ENCODE measurements at regions not wholly inside any gene's neighbourhood (a gene's known extent, or its start where the extent isn't known, plus 50 kb on each side); places are given as distances from the start of the nearest gene placed in this dataset.
"Not testable (repeated sequence)": the region's sequence is repeated elsewhere in the genome, so short reads cannot be mapped to it uniquely, and the experiment has no call there.

DNA sequence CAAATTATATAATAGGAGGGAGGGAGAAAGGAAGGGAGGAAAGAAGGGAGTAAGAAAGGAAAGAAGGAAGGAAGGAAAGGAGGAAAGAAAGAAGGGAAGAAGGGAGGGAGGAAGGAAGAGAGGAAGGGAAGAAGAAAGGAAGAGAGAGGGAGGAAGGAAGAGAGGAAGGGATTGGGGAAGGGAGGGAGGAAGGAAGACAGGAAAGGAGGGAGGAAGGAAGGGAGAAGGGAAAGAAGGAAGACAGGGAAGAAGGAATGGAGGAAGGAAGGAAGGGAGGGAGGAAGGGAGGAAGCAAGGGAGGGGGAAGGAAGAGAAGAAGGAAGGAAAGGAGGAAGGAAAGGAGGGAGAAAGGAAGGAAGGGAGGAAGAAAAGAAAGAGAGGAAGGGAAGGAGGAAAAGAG, 660.5 kb downstream of the EPM2A start:
- DNase-seq (ENCODE audit: low spot score) = no peak

DNA sequence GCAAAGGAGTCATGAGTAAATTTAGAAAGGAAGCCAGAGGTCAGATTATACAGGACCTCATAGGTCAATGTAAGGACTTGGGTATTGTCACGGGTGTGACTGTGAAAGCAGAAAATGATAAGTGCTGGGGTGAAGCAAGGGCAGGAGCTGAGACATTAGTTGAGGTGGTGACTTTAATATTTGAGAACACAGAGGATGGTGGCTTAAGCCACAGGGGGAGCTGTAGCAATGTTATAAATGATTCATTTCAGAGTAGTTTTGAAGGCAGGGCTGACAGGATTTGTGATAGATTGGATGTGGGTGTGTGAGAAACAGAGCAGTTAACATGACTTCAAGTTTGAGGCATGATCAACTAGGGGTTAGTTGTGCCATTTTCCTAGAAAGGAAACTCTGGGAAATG, 659.9 kb downstream of the EPM2A start:
- no peak for DNase-seq (ENCODE audit: low spot score)

DNA sequence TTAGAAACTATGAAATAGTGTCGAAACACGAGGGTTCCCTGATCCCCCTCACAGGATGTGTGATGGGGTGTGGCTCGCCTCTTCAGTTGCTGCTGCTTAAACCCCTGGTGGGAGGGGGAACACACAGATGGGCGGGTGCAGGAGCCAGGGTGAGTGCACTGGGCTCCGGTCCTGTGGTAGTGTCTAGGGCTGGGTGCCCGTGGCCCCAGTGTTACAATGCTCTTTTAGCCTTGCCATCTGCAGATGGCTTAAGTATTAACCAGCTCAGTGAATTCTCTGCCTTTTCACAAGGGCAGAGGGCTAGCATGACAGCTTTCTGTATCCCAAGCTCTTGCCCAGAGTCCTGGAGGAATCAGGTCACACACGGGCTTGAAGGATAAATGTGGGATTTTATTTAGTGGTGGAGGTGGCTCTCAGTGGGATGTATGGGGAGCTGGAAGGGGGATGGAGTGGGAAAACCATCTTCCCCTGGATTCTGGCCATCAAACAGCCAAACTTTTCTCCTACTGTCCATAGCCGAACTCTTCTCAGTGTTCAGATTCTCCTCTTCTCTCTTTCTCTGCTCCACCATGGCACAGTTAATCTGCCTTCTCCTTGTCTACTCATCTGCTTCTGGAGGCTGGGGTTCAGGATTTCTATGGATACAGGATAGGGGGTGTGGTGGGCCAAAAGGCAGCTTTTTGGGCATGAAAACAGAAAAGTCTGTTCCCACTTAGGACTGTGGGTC, 659.0 kb downstream of the EPM2A start:
- DNase-seq (ENCODE audit: low spot score) = no peak

DNA sequence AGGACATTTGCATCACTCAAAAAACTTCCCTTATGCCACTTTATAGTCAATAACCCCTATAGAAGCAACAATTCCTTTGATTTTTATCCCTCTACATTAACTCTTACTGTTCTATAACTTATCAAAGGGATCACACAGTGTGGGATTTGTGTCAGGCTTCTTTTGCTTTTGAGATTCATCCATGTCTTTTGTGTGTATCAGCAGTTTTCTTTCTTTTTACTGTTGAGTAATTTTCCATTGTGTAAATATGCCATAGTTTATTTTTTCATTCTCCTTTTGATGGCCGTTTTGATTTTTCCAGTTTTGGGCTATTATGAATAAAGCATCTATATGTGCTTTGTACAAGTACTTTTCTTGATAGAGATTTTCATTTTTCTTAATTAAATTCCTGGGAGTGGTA, 657.9 kb downstream of the EPM2A start:
- DNase-seq (ENCODE audit: low spot score) = no peak

DNA sequence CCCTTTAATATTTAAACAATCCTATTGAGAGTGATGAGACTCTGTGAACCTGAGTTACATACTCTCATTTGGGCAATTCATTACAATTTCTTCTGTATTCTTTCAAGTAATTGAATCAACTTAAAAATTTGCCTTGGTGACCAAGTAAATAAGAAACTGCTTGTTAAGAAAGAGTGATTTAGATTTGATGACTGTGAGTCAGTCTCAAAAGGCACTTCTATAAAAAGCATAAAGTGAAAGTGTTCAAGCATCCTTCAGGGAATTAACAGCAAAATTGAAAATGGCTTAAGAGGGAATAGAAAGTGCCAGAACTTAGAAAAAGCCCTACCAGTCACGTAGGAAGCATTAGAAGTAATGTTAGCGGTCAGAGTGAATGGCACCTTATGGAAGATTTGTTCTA, 654.7 kb downstream of the EPM2A start:
- no peak for DNase-seq (ENCODE audit: low spot score)

DNA sequence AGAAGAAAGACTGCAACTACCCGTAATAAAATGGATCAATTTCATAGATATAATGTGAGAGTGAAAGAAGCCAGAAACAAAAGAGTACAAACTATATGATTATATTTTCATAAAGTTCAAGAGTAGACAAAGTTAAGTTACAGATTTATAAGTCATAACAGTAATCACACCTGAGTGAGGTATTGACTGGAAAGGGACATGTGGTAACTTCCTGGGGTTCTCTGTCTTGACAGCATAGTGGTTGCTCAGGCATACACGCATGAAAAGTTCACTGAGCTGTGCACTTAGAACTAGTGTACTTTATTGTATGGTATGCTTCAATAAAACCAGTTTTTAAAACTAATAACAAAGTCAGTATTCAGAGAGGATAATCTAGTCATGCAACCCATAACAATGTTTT, 653.6 kb downstream of the EPM2A start:
- DNase-seq (ENCODE audit: low spot score) = no peak

DNA sequence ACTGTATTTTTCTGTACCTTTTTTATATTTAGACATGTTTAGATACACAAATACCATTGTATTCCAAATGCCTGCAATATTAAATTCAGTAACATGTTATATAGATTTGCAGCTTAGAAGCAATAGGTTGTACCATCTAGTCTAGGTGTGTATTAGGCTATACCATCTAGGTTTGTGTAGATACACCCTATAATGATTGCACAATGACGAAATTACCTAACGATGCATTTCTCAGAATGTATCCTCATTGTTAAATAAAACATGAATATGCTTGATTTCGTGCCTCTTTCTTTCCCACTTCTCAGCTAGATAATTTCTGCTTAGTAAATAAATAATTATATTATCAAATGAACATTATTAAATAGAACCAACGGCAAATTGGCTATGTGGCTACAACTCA, 653.0 kb downstream of the EPM2A start:
- DNase-seq (ENCODE audit: low spot score) = no peak

DNA sequence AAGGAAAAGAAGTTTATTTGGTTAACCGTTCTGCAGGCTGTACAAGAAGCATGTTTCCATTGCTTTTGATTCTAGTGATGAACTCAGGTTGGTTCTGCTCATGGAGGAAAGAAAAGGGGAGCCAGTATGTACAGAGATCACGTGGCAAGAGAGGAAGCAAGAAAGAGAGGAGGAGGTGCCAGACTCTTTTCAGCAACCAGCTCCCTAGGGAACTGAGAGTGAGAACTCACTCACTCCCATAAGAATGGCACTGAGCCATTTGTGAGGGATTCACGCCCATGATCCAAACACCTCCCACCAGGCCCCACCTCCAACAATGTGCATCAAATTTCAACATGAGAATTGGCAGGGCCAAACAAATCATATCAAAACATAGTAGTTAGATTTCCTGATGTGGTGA, 649.1 kb downstream of the EPM2A start:
- DNase-seq (ENCODE audit: low spot score) = no peak

DNA sequence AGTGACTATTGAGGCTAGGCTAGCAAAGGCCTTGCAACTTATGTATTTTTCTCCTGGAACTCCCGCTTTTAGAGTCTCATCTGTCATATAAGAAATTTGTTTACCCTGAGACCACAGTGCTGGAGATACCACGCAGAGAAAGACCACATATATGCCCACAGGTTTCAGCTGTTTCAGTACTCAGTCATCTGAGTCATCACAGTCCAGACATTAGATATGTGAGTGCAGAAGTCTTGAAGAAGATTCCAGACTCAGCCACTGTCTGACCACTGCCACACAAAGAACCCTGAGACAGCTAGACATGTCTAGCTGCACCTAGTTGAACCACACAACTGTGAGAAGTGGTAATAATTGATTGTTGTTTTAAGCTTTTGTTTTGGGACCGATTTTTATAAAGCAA, 648.3 kb downstream of the EPM2A start:
- no peak for DNase-seq (ENCODE audit: low spot score)

DNA sequence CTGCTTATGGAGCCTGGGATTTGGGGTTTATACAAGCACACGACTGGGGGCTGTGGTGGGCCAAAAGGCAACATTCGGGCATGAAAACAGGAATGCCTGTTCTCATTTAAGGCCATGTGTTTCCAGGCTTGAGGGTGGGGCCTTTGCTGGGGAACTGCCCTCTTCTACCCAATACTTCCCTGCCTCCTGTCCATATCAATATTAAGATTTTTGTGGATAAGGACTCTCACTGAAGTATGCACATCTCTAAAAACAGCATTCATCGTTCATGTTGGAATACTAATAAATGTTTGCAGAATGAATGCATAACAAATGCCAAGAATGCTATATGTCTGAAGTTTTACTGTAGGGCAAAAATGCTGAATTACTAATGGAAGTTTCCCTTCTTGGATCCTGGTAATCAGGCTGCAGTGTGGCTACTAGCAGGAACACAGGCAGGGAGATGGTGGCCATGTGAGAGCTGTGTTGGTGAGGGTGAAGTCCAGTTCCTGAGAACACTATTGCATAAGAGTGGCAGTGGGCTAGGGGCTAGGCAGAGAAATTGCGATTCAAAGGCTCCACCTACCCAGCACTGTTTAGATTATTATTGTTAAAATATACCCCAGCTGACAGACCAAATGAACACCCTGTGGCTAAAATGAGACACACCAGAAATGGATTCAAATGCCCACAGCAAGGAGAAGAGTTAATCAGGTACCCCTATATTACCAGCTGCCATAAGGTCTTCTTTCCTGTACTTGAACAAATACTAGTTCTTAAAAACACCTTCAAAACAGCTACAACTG, 644.3 kb downstream of the EPM2A start:
- no peak for DNase-seq (ENCODE audit: low spot score)

DNA sequence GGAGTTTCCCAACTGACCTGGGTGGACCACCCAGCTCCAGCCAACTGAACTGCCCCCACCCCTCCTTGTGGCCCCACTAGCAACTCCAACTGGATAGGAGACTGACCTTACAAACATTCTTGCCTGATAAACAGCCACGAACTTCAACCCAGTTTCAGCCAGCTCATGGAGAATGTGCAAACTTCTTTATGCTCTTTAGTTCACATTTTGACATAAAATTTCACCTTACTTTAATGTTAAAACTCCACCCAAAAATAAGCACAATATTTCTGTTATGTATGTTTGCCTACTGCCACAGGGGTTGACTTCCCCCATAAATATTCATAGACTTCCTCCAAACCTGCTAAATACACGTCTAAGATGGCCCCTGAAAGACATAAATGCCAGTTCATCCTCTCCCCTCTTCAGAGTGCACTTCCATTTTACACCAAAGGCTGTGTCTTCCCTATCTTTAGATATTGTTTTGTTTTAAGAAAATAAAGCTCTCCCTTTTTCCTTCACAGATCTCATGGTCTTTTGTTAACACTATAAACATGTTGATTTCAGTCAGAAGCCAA, 643.7 kb downstream of the EPM2A start:
- no peak for DNase-seq (ENCODE audit: low spot score)

DNA sequence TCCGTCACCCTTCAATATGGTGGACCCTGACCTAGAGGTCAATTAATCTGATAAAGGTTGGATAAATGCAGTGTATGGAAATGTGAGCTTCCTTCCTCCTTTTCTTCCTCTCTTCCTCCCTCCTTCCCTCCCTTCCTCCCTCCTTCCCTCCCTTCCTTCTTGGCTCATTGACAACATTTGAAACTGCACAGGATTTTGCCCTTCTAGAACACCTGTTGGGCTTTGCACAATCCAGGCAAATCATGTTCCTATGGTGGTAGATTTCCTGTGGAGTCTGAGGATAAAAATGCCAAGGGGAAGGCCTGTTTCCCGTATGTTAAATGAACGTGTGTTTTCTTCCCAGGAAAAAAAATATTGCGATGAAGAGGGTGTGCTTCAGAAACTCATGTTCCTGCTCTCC, 642.8 kb downstream of the EPM2A start:
- no peak for DNase-seq (ENCODE audit: low spot score)

DNA sequence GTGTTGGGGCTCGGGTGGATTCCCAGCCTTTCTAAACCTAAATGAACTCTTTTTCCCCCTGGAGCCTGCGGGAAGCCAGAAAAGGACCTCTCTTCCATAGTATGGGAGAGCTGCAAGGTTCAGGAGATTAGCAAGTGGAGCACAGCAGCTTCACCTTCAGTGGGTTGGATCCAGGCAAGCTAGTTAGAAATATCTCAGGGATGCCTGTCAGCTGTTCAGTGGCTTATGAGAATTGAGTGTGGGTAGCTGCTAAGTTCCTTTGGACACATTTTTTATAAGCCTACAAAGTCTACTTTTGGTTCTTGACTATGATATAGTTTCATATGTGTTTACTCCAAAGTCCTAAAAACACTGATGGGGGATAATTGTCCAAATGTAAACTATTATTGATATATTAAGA, 642.1 kb downstream of the EPM2A start:
- DNase-seq (ENCODE audit: low spot score) = no peak

DNA sequence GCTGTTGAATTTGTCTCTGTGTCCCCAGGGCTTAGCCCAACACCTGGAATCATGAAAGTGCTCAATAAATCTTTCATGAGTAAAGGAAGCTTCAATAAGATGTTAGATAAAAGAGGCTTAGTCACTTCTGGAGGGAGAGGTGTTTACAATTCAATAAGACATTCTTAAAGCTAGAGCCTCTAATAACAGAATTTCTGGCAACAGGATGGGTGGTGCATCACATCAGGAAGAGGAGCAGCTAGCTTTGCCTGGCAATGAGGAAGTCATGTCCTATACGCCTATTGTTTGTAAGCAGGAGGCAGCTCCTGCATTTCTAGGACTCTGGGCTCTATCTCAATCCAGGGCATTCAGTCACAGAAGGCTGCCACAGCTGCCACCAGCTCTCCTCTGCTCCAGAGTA, 638.5 kb downstream of the EPM2A start:
- DNase-seq (ENCODE audit: low spot score) = no peak

DNA sequence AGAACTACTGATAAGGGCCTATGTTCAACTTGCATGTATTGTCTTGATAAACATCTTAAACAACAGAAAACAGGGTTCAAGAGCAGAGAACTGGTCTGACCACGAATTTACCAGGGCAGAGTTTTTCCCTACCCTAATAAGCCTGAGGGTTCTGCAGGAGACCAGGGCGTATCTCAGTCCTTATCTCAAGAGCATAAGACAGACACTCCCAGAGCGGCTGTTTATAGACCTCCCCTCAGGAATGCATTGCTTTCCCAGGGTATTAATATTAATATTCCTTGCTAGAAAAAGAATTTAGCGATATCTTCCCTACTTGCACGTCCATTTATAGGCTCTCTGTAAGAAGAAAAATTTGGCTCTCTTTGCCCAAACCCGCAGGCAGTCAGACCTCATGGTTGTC, 637.2 kb downstream of the EPM2A start:
- not testable (repeated sequence) for DNase-seq (ENCODE audit: low spot score)

DNA sequence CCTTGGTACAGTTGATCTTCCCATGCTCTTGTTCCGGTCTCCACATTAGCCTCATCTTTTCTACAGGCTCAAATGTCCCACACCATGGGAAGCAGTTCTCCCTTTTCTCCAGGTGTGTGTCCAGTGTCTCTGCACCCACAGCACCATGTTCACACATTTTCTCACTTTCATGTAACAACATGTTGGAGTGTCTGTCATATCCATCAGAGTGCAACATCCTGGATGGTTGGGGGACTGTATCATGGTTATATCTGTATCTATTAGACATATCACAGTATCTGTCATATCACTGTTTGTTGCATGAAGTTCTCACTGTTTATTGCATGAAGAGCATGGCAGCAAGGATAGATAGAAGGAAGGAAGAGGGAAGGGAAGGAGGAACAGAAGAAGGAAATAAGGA, 635.6 kb downstream of the EPM2A start:
- no peak for DNase-seq (ENCODE audit: low spot score)

DNA sequence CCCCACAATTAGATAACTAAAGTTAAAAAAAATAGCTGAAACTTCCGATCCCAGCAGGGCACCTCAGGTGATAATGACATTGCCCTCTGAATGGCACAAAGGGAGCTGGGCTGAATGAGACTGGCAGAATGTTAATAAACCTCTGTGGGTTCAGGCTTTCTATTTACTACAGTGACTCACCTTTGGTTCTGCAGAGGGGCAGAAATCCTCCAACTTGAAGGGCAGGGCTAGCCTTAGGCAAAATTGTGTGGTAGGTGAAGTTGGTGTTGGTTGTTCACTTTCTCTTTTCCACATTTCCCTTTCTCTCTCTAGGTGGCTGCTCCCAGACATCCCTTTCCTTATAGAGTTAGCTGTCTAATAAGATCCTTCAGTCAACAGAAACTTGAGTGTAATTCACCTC, 625.2 kb downstream of the EPM2A start:
- no peak for DNase-seq (ENCODE audit: low spot score)

DNA sequence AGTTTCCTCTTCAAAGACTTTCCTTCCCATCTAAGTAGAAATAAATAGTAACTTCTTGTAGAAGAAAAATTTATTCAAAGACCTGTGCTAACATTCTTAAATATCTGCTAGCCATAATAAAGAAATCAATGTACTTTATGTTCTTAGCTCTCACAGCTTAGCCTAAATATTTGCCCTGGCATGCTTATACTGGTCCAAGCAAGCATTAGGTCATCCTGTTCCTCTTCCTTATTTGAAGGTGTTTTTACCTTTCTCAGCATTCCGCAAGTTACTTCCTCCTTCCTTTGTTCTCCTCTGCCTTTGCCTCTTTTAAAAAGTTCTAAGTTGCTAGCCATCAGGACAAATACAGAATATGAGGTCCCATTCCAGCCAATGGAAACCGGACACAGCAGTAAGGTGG, 623.9 kb downstream of the EPM2A start:
- not testable (repeated sequence) for DNase-seq (ENCODE audit: low spot score)

DNA sequence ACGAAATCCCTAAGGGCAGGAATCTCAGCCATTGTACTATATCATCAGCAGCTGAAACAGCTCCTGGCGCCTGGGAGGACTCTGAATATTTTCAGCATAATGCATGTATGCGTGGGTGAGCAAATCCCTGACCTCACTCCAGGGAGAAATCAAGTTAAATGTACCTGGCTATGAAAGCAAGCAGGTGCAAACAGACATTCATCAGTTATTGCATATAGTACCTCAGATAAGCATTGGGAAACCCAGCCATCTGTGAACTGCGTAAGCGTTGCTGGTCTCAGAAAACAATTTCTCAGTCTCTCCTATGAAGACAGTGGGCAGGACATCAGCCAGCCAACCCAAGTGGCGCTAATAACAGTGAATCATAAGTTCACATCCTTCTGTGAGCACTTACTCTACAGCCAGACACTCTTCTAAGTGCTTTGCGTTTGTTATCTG, 622.6 kb downstream of the EPM2A start:
- DNase-seq (ENCODE audit: low spot score) = no peak

DNA sequence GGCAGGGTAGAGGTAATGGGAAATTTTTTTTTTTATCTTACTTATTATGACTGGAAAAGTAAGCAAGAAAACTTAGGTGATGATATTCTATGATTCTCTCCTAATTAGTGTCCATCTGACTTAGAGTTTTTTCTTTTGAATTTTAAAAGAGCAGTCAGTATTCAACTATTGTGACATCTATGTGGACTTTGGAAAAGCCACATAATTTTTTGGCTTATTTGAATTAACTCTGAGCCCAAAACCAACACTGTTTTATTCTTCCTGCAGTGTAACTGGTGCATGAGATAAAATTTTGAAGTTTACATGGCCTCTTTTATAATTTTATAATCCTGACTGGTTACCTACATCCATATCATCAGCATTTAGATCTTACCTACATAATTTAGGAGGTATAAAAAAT, 619.7 kb downstream of the EPM2A start:
- no peak for DNase-seq (ENCODE audit: low spot score)

DNA sequence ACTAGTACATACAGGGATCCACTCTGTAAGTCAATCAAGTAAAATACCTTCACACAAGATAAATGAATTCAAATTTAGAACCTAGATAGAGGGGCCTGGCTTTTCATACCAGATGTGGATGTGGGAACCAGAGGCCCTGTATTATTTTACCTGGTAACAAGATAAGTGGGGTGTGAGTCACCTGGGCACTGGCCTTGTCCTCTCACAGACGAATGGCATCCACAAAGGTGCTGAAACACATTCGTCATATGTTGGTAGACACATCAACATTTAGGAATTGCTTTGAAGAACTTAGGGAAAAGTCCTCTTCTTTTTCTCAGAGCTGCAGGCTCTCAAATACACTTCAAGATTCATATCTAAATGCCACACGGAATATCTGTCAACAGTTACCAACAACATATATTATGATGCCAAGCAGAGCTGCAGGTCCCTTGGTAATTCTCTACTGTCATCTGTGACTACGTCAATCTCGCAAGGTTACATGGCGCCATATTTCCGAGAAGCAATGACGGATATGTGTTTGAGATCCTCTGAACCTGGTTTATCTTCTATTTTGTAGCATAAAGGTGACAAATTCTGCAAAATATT, 618.6 kb downstream of the EPM2A start:
- DNase-seq (ENCODE audit: low spot score) = no peak

DNA sequence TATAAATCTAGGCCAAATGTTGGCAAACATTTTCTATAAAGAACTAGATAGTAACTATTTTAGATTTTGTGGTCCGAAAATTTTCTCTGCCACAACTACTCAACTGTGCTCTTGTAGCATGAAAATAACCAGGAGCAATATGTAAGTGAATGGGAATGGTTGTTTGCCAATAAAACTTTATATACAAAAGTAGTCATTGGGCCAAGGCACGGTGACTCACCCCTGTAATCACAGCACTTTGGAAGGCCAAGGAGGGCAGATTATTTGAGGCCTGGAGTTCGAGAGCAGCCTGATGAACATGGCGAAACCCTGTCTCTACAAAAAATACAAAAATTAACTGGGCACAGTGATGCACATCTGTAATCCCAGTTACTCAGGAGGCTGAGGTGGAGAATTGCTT, 617.1 kb downstream of the EPM2A start:
- no peak for DNase-seq (ENCODE audit: low spot score)

DNA sequence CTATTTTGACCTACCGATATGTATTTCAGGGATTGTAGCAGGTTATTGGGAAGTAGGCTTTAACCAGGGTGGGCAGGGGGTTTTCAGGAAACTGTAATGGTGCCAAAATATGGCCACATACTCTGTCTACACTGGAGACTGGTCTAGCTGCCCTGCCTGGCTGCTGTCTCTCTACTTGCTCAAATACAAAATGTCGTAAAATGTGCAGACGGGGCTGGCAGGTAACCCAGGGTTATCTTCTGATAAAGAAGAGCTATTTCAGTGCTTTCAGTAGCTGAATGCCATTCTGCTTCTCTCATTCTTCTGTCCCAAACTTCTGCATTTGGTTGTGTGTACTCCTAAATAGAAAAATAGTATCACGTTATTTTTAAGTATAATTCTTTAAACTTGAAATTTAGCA, 616.2 kb downstream of the EPM2A start:
- DNase-seq (ENCODE audit: low spot score) = no peak

All from germinal center (tissue), 1 donor.